Mammary epithelial cell (primary cell): ENCODE measurements at regions not wholly inside any gene's neighbourhood (a gene's known extent, or its start where the extent isn't known, plus 50 kb on each side); places are given as distances from the start of the nearest gene placed in this dataset.

ENCODE experiments used
- EZH2 ChIP-seq: IDR thresholded peaks from 2 replicates; pipeline ENCODE4 v1.6.1; 2012; ENCODE audit warnings: low read length, inconsistent platforms, borderline replicate concordance
- TF ChIP-seq, protein P1 (sequence below), 2 donors: IDR thresholded peaks in 1 of 2; conservative IDR thresholded peaks in 1 of 2; 2 replicates each; pipeline ENCODE4 v1.5.1; 2011 to 2012; ENCODE audit warnings: inconsistent platforms in 2 of 2, low read length in 2 of 2, mild to moderate bottlenecking in 2 of 2, control low read depth in 1 of 2, low read depth in 1 of 2; ENCODE audit not compliant: insufficient read depth in 1 of 2; ENCODE audit errors: extremely low read depth in 1 of 2

- TF ChIP-seq, protein P1, sequence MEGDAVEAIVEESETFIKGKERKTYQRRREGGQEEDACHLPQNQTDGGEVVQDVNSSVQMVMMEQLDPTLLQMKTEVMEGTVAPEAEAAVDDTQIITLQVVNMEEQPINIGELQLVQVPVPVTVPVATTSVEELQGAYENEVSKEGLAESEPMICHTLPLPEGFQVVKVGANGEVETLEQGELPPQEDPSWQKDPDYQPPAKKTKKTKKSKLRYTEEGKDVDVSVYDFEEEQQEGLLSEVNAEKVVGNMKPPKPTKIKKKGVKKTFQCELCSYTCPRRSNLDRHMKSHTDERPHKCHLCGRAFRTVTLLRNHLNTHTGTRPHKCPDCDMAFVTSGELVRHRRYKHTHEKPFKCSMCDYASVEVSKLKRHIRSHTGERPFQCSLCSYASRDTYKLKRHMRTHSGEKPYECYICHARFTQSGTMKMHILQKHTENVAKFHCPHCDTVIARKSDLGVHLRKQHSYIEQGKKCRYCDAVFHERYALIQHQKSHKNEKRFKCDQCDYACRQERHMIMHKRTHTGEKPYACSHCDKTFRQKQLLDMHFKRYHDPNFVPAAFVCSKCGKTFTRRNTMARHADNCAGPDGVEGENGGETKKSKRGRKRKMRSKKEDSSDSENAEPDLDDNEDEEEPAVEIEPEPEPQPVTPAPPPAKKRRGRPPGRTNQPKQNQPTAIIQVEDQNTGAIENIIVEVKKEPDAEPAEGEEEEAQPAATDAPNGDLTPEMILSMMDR (conservative IDR thresholded peaks at IDR 0.05 in 1 of 2, IDR thresholded peaks at IDR 0.05 in 1 of 2; ENCODE audit: extremely low read depth in 1 of 2, insufficient read depth in 1 of 2, low read depth in 1 of 2, low read length in 2 of 2): no peak
- TF ChIP-seq EZH2: no peak
These were observed 497.7 kb upstream of the THBS1 start for GRCh38 chr15:39083213-39083612.
